Neuronal stem cell (in vitro differentiated cells): ENCODE measurements at regions not wholly inside any gene's neighbourhood (a gene's known extent, or its start where the extent isn't known, plus 50 kb on each side); places are given as distances from the start of the nearest gene placed in this dataset.

Experiments used
- DNase-seq: peaks from one replicate; pipeline ENCODE4 v3.0.0-alpha.2; 2013; ENCODE audit warnings: low spot score
- H2AFZ ChIP-seq: one replicate; pipeline ENCODE4 v1.6.1; 2013; ENCODE audit warnings: mild to moderate bottlenecking, low read length, inconsistent platforms
- H2AK5ac ChIP-seq: 2 replicates; pipeline ENCODE4 v1.6.1; 2013; ENCODE audit warnings: low read depth, mild to moderate bottlenecking, inconsistent platforms, low read length, moderate library complexity, mixed read lengths
- H2BK120ac ChIP-seq: 2 replicates; pipeline ENCODE4 v1.6.1; 2013; ENCODE audit warnings: low read depth, mild to moderate bottlenecking, inconsistent platforms, low read length, moderate library complexity, mixed read lengths
- H2BK12ac ChIP-seq: one replicate; pipeline ENCODE4 v1.6.1; 2013; ENCODE audit warnings: low read length, inconsistent platforms
- H2BK15ac ChIP-seq: 2 replicates; pipeline ENCODE4 v1.6.1; 2013; ENCODE audit warnings: mild to moderate bottlenecking, low read length, inconsistent platforms, mixed read lengths
- H2BK5ac ChIP-seq: one replicate; pipeline ENCODE4 v1.6.1; 2013; ENCODE audit warnings: inconsistent platforms, mild to moderate bottlenecking, low read length, moderate library complexity
- H3K14ac ChIP-seq: one replicate; pipeline ENCODE4 v1.6.1; 2013; ENCODE audit warnings: low read length, inconsistent platforms
- H3K18ac ChIP-seq: 2 replicates; pipeline ENCODE4 v1.6.1; 2013; ENCODE audit warnings: low read length, inconsistent platforms
- H3K23ac ChIP-seq: 2 replicates; pipeline ENCODE4 v1.6.1; 2013; ENCODE audit warnings: low read depth, mild to moderate bottlenecking, mixed read lengths, low read length, inconsistent platforms; ENCODE audit not compliant: poor library complexity
- H3K27ac ChIP-seq: replicated peaks from 3 replicates; pipeline ENCODE4 v1.5.1; 2013; ENCODE audit warnings: low read length, inconsistent platforms
- H3K27me3 ChIP-seq, 3 experiments: 2 replicates each; pipeline ENCODE4 v1.6.1; 2013; ENCODE audit warnings: low read length in 3 of 3, mild to moderate bottlenecking in 2 of 3, inconsistent platforms in 1 of 3, low read depth in 1 of 3, mixed read lengths in 1 of 3, moderate library complexity in 1 of 3; ENCODE audit not compliant: control insufficient read depth in 3 of 3, insufficient read depth in 3 of 3
- H3K36me3 ChIP-seq, 2 donors: replicated peaks in 1 of 2; 2 replicates each; pipeline ENCODE4 v1.6.1; 2013; ENCODE audit warnings: low read length in 2 of 2; ENCODE audit not compliant: control insufficient read depth in 2 of 2, insufficient read depth in 2 of 2
- H3K4ac ChIP-seq: 2 replicates; pipeline ENCODE4 v1.6.1; 2013; ENCODE audit warnings: inconsistent platforms, mild to moderate bottlenecking, low read length, moderate library complexity
- H3K4me1 ChIP-seq, 2 donors: 1 replicate in 1 of 2; 2 replicates in 1 of 2; pipeline ENCODE4 v1.6.1; 2013; ENCODE audit warnings: low read length in 2 of 2, low read depth in 1 of 2; ENCODE audit not compliant: control insufficient read depth in 2 of 2, insufficient read depth in 1 of 2
- H3K4me2 ChIP-seq: one replicate; pipeline ENCODE4 v1.6.1; 2013; ENCODE audit warnings: mild to moderate bottlenecking, low read length, inconsistent platforms; ENCODE audit not compliant: insufficient read depth, poor library complexity, severe bottlenecking
- H3K4me3 ChIP-seq, 2 donors: 2 replicates each; pipeline ENCODE4 v1.5.1; 2013; ENCODE audit warnings: low read length in 2 of 2, mild to moderate bottlenecking in 2 of 2, inconsistent platforms in 1 of 2, moderate library complexity in 1 of 2
- H3K79me1 ChIP-seq: one replicate; pipeline ENCODE4 v1.6.1; 2013; ENCODE audit warnings: low read depth, mild to moderate bottlenecking, inconsistent platforms, low read length, moderate library complexity
- H3K9ac ChIP-seq: one replicate; pipeline ENCODE4 v1.6.1; 2013; ENCODE audit warnings: mild to moderate bottlenecking, low read depth, low read length, inconsistent platforms; ENCODE audit not compliant: poor library complexity
- H3K9me3 ChIP-seq, 2 donors: replicated peaks in 1 of 2; 2 replicates each; pipeline versions ENCODE3 to v1.6.1; 2013; ENCODE audit warnings: low read length in 2 of 2, mild to moderate bottlenecking in 2 of 2, inconsistent platforms in 1 of 2, low read depth in 1 of 2, mixed read lengths in 1 of 2, moderate library complexity in 1 of 2; ENCODE audit not compliant: control insufficient read depth in 2 of 2, insufficient read depth in 1 of 2
- H4K8ac ChIP-seq: one replicate; pipeline ENCODE4 v1.6.1; 2013; ENCODE audit warnings: low read depth, mild to moderate bottlenecking, inconsistent platforms, low read length, moderate library complexity
- H4K91ac ChIP-seq: one replicate; pipeline ENCODE4 v1.6.1; 2013; ENCODE audit warnings: low read length, low read depth, mild to moderate bottlenecking, inconsistent platforms; ENCODE audit not compliant: poor library complexity
- WGBS, 2 donors: extraction: QIAGEN DNeasy Blood & Tissue Kit; methylation state at CpG; one replicate each; pipeline ENCODE4 v1.1.7; 2013; ENCODE audit warnings: missing lambda C conversion rate in 2 of 2, mixed read lengths in 1 of 2; ENCODE audit not compliant: insufficient read length in 2 of 2, insufficient replicate concordance in 1 of 2; ENCODE audit errors: extremely low coverage in 2 of 2; 5-methylcytosine and 5-hydroxymethylcytosine counted together

DNA sequence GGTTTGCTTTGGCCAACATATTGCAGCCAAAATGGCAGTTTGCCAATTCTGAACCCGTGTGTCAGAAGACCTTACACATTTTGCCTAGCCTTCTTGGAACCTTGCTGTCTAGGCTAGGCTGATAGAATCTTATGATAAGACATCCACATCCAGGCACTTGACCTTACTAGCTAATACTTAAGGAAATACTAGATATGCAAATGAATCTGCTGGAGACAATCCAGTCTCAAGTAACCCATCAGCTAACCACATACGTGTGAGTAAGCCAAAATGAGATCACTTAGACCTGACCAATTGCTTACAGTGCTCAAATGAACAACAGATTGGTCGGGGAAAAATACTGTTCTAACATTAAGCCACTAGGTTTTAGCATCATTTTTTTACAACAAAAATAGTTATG is 1504.6 kb upstream of the CDH9 start:
- DNase-seq: no peak

GRCh38 chr5:28523888-28524635 is 1485.7 kb upstream of the CDH9 start:
- Histone ChIP-seq H3K14ac (no peak overlapping the region), H4K91ac (no peak overlapping the region), H2BK5ac (no peak overlapping the region), H3K4me1 (no peaks in the 10 kb centered on the region), H2BK120ac (no peak overlapping the region), H3K36me3 (no peaks in the 10 kb centered on the region), H3K27ac (no peak overlapping the region), H3K23ac (no peak overlapping the region), H2BK15ac (no peak overlapping the region), H3K27me3 (no peaks in the 10 kb centered on the region), H2AK5ac (no peak overlapping the region), H2AFZ (peak overlapping the region; percentile 57), H3K4me2 (no peak overlapping the region), H3K4ac (no peak overlapping the region), H3K18ac (no peak overlapping the region), H3K9ac (no peak overlapping the region), H3K79me1 (no peaks in the 10 kb centered on the region), H4K8ac (no peak overlapping the region), H2BK12ac (no peak overlapping the region), H3K4me3 (no peak overlapping the region), H3K9me3 (peaks cover 0 to 22% of the 10 kb centered on the region in 2 donors)
- no peak for DNase-seq
- no CpG with 5 or more reads among the region's 4 CpGs for WGBS, 2 donors

More for the DNA sequence above, 1504.6 kb upstream of the CDH9 start:
- Histone ChIP-seq H3K23ac (no peak overlapping the region), H2BK15ac (no peak overlapping the region), H3K14ac (no peak overlapping the region), H2BK12ac (no peak overlapping the region), H2AK5ac (no peak overlapping the region), H3K27me3 (no peaks in the 10 kb centered on the region), H2AFZ (no peak overlapping the region), H2BK5ac (no peak overlapping the region), H3K4me2 (no peak overlapping the region), H3K9ac (no peak overlapping the region), H4K8ac (no peak overlapping the region), H3K4me3 (no peak overlapping the region), H3K9me3 (no peaks in the 10 kb centered on the region), H4K91ac (no peak overlapping the region), H3K4me1 (no peaks in the 10 kb centered on the region), H3K4ac (no peak overlapping the region), H3K79me1 (no peaks in the 10 kb centered on the region), H3K36me3 (no peaks in the 10 kb centered on the region), H3K27ac (no peak overlapping the region), H3K18ac (no peak overlapping the region), H2BK120ac (no peak overlapping the region)
- no CpG with 5 or more reads among the region's 3 CpGs for WGBS, 2 donors

- H3K27ac ChIP-seq: no peak overlapping the region
- no peak overlapping the region for H3K18ac ChIP-seq
- WGBS, 2 donors: no CpG with 5 or more reads among the region's 1 CpG
Observed at GRCh38 chr5:28523416-28523815, 1485.0 kb upstream of the CDH9 start.

DNA sequence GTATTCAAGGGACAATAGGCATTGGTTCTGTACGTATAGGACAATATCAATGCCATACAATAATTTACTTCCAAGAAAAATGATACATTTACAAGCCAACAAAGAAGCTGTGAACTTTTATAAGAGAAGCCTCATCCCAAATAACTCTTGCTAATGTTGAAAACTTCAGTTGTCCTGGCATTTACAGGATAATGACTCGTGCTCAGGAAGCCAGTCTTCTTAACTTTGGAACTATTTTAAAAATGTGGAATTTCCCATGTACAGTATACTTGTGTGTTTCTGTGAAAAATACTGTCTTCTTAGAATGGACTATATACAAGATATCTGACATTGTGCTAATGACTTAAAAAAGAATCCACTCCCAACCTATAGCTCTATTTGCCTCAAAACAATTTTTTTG is 1479.3 kb upstream of the CDH9 start:
- H3K4ac ChIP-seq: no peak overlapping the region
- H2BK15ac ChIP-seq: no peak overlapping the region
- H3K36me3 ChIP-seq: no peaks in the 10 kb centered on the region
- no peak overlapping the region for H3K4me2 ChIP-seq
- H3K4me3 ChIP-seq: no peak overlapping the region
- H3K9ac ChIP-seq: no peak overlapping the region
- no peak overlapping the region for H2BK12ac ChIP-seq
- no peaks in the 10 kb centered on the region for H3K27me3 ChIP-seq
- no peak overlapping the region for H3K18ac ChIP-seq
- H3K27ac ChIP-seq: no peak overlapping the region
- no peak overlapping the region for H2AK5ac ChIP-seq
- no peak overlapping the region for H2BK120ac ChIP-seq
- H3K23ac ChIP-seq: no peak overlapping the region
- H3K4me1 ChIP-seq: peaks cover 0 to 2% of the 10 kb centered on the region in 2 donors
- no peak overlapping the region for H4K8ac ChIP-seq
- no peak overlapping the region for H3K14ac ChIP-seq
- DNase-seq: no peak
- H4K91ac ChIP-seq: no peak overlapping the region
- peaks cover 0 to 18% of the 10 kb centered on the region in 2 donors for H3K9me3 ChIP-seq
- H2BK5ac ChIP-seq: no peak overlapping the region
- WGBS, 2 donors: no CpG with 5 or more reads among the region's 2 CpGs
- no peaks in the 10 kb centered on the region for H3K79me1 ChIP-seq
- no peak overlapping the region for H2AFZ ChIP-seq

More at GRCh38 chr5:28523416-28523815, 1485.0 kb upstream of the CDH9 start:
- Histone ChIP-seq H4K8ac (no peak overlapping the region), H3K4me2 (no peak overlapping the region), H3K36me3 (no peaks in the 10 kb centered on the region), H3K4me3 (no peak overlapping the region), H2BK120ac (no peak overlapping the region), H2AK5ac (no peak overlapping the region), H3K4ac (no peak overlapping the region), H4K91ac (no peak overlapping the region), H3K23ac (no peak overlapping the region), H2AFZ (no peak overlapping the region), H3K79me1 (no peaks in the 10 kb centered on the region), H3K9ac (no peak overlapping the region), H3K14ac (no peak overlapping the region), H3K27me3 (no peaks in the 10 kb centered on the region), H2BK5ac (no peak overlapping the region), H3K4me1 (no peaks in the 10 kb centered on the region), H3K9me3 (peaks cover 0 to 22% of the 10 kb centered on the region in 2 donors), H2BK12ac (no peak overlapping the region), H2BK15ac (no peak overlapping the region)
- no peak for DNase-seq
